HG03469 (cell line): ENCODE measurements at regions not wholly inside any gene's neighbourhood (a gene's known extent, or its start where the extent isn't known, plus 50 kb on each side); places are given as distances from the start of the nearest gene placed in this dataset.

Source experiments
- ATAC-seq: cut with Tn5 transposase; IDR thresholded peaks from one replicate; pipeline ENCODE4 v1.9.1; 2021; ENCODE audit warnings: mild to moderate bottlenecking, moderate library complexity, moderate number of reproducible peaks; ENCODE audit not compliant: unreplicated experiment

DNA sequence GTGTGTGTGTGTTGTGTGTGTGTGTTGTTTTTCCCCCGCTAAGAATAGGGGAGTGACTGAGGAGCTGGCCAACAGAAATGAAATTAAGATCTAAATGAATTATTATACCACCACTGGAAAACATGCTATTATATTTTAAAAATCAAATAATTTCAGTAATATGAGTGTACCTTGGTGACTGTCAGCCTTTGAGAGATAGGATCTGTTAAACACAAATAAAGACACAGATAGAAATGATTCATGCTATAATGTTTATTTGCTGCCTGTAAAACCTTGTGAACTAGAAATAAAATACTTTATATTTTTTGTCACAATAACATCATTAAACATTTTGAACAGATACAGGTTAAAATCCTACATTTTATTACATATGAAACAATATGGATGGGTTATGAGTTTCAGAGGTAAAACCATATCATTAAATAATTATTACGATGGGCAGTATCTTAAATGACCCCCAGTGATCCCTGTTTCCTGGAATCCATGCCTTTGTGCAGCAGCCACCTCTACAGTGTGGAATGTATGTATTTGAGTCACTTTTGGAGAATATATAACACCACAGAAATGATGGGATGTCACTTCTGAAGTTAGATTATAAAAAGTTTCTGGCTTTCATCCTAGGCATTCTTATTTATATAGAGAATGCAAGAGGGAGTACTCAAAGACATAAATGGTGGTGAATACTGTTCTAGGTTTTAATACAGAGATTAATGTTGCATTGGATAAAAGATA, 617.2 kb downstream of the CDH18 start:
- ATAC-seq, result no peak

DNA sequence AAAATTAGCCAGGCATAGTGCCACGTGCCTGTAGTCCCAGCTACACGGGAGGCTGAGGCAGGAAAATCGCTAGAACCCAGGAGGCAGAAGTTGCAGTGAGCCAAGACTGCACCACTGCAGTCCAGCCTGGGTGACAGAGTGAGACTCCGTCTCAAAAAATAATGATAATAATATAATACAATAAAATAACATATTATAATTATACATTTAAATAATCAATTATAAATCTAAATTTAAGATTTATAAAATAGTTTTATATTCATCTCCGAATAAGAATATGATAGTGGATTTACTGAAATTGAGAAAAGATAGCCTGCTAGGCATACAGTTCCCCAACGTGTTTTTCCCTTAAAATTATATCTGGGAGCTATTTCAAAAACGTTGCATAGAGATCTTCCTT, 599.6 kb downstream of the CDH18 start:
- ATAC-seq, result no peak

GRCh38 chr5:19401032-19401431, 587.0 kb downstream of the CDH18 start:
- ATAC-seq, result no peak

- no peak for ATAC-seq
Observed at GRCh38 chr5:19406576-19407365, 581.2 kb downstream of the CDH18 start.

DNA sequence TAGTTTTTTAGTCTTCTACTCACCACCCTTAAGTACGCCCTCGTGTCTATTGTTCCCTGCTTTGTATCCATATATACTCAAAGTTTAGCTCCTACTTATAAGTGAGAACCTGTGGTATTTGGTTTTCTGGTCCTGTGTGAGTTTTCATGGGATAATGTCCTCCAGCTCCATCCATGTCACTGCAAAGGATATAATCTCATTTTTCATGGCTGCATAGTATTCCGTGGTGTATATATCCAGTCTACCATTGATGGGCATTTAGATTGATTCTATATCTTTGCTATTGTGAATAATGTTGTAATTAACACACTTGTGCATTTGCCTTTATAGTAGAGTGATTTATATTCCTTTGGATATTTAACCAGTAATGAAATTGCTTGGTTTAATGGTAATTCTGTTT, 579.9 kb downstream of the CDH18 start:
- ATAC-seq, result no peak

GRCh38 chr5:19411936-19412335, 576.1 kb downstream of the CDH18 start:
- ATAC-seq, result no peak
